Right atrium auricular region (tissue), 2 donors: ENCODE measurements at regions not wholly inside any gene's neighbourhood (a gene's known extent, or its start where the extent isn't known, plus 50 kb on each side); places are given as distances from the start of the nearest gene placed in this dataset.

Source experiments
- DNase-seq: peaks from one replicate; pipeline ENCODE4 v3.0.0-alpha.2; 2019; ENCODE audit warnings: low spot score
- H3K27ac ChIP-seq, 2 donors: fragments of 200-600 bp; sonication (generic); 1 replicate in 1 of 2; 2 replicates in 1 of 2; pipeline ENCODE4 v1.5.1; 2016 to 2019
- H3K27me3 ChIP-seq, 2 donors: fragments of 200-600 bp; sonication (generic); one replicate each; pipeline versions ENCODE4 v1.5.1 to v1.6.0; 2017 to 2019
- H3K36me3 ChIP-seq: fragments of 200-600 bp; sonication (generic); one replicate; pipeline ENCODE4 v1.5.1; 2016
- H3K4me1 ChIP-seq, 2 donors: fragments of 200-600 bp; sonication (generic); one replicate each; pipeline versions ENCODE4 v1.5.1 to v1.6.0; 2017 to 2019
- H3K4me3 ChIP-seq, 2 donors: fragments of 200-600 bp; sonication (generic); 1 replicate in 1 of 2; 2 replicates in 1 of 2; pipeline ENCODE4 v1.5.1; 2017 to 2019; ENCODE audit warnings: mild to moderate bottlenecking in 1 of 2, moderate library complexity in 1 of 2
- H3K9me3 ChIP-seq, 2 donors: fragments of 200-600 bp; sonication (generic); one replicate each; pipeline ENCODE4 v1.5.1; 2019
- TF ChIP-seq, protein P1 (sequence below), 2 donors: fragments of 200-600 bp; sonication (generic); IDR thresholded peaks; one replicate each; pipeline ENCODE4 v1.5.1; 2019; ENCODE audit warnings: antibody characterized with exemption in 2 of 2

DNA sequence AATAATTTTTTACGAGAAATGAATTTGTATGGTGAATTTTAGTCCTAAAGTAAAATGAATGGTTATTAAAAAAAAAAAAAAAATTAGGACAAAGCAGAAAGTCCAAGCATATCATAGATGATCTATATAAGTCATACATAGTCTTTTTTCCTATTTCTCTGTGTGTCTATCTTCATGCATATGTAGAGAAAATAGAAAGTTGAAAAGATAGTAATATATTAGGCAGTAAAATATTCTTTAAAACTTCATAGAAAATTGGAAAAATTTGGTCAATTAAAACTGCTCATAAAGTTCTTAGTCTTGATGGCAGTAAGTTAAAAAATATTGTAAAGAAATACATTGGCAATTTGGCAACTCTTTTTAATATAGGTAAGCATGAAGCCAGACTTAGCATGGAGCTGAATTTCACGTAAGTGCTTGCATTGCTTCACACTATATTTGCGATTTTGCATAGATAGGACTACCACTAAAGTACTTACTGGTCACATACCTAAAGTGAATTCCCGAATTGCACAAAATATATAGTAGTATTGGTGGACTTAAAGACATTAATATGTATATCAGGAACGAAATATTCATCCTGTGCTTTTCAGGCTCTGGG lies 303.8 kb downstream of the IPO8 start:
- Histone ChIP-seq H3K27ac (no peak overlapping the region), H3K27me3 (no peaks in the 10 kb centered on the region), H3K4me1 (no peaks in the 10 kb centered on the region), H3K9me3 (no peaks in the 10 kb centered on the region), H3K4me3 (no peak overlapping the region), H3K36me3 (no peaks in the 10 kb centered on the region)
- TF ChIP-seq, protein P1, sequence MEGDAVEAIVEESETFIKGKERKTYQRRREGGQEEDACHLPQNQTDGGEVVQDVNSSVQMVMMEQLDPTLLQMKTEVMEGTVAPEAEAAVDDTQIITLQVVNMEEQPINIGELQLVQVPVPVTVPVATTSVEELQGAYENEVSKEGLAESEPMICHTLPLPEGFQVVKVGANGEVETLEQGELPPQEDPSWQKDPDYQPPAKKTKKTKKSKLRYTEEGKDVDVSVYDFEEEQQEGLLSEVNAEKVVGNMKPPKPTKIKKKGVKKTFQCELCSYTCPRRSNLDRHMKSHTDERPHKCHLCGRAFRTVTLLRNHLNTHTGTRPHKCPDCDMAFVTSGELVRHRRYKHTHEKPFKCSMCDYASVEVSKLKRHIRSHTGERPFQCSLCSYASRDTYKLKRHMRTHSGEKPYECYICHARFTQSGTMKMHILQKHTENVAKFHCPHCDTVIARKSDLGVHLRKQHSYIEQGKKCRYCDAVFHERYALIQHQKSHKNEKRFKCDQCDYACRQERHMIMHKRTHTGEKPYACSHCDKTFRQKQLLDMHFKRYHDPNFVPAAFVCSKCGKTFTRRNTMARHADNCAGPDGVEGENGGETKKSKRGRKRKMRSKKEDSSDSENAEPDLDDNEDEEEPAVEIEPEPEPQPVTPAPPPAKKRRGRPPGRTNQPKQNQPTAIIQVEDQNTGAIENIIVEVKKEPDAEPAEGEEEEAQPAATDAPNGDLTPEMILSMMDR (IDR thresholded peaks at IDR 0.05): no peak
- no peak for DNase-seq

DNA sequence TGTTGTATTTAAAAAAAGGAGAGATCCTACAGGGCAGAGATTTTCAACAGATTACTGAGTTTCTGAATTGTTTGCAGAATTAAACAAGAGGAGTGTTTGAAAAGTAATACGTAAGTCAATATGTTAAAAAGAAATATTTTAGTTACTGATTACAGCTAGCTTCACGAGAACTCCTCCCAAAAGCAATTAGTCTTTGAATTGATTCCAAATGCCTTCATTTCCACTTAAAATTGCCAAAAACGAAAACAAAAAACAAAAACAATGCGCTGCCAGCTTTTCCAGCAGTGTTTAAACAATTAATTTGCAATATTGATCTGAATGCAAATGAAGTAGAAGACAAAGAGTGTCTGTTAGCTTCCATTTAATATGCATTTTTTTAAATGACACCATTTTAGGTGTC lies 310.0 kb downstream of the IPO8 start:
- no peaks in the 10 kb centered on the region for H3K4me1 ChIP-seq
- no peaks in the 10 kb centered on the region for H3K9me3 ChIP-seq

DNA sequence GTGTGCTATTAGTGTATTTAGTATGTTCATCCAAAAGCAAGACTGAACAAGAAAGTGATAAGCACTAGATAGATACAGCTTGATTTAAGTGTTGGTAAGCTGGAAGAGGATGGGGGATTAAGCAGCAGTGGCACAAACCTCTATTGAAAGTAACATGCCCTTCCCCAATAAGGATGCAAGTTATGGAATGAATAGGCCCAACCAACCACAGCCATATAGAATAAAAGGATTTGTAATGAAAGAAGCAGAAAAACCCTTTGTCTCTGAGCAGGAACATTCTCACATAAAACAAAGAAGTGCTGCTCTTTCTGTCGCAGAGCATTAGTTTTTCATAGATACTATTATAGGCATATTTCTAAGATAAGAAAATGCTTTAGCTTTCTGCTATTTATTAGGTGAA lies 310.7 kb downstream of the IPO8 start:
- H3K4me1 ChIP-seq: no peaks in the 10 kb centered on the region
- TF ChIP-seq, protein P1 (IDR thresholded peaks at IDR 0.05): no peak
- H3K4me3 ChIP-seq: no peak overlapping the region
- no peaks in the 10 kb centered on the region for H3K36me3 ChIP-seq
- H3K27me3 ChIP-seq: no peaks in the 10 kb centered on the region
- H3K9me3 ChIP-seq: no peaks in the 10 kb centered on the region
- no peak overlapping the region for H3K27ac ChIP-seq
- DNase-seq: no peak

More for the DNA sequence above, 310.0 kb downstream of the IPO8 start:
- Histone ChIP-seq H3K4me3 (no peak overlapping the region), H3K27me3 (no peaks in the 10 kb centered on the region), H3K27ac (no peak overlapping the region), H3K36me3 (no peaks in the 10 kb centered on the region)
- TF ChIP-seq, protein P1 (IDR thresholded peaks at IDR 0.05): no peak
- no peak for DNase-seq

DNA sequence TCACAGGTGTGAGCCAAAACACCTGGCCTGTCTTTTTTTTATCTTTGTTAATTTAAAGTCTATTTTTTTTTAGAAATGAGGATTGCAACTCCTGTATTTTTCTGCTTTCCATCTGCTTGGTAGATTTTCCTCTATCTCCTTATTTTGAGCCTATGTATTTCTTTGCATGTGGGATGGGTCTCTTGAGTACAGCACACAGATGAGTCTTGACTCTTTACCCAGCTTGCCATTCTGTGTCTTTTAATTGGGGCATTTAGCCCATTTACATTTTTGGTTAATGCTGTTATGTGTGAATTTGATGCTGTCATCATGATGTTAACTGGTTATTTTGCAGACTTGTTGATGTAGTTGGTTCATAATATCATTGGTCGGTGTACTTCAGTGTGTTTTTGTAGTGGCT lies 317.4 kb downstream of the IPO8 start:
- no peak overlapping the region for H3K27ac ChIP-seq
- peaks cover 0 to 9% of the 10 kb centered on the region in 2 donors for H3K9me3 ChIP-seq
- TF ChIP-seq, protein P1 (IDR thresholded peaks at IDR 0.05): no peak
- DNase-seq: no peak
- no peaks in the 10 kb centered on the region for H3K4me1 ChIP-seq
- no peak overlapping the region for H3K4me3 ChIP-seq
- no peaks in the 10 kb centered on the region for H3K36me3 ChIP-seq
- no peaks in the 10 kb centered on the region for H3K27me3 ChIP-seq

DNA sequence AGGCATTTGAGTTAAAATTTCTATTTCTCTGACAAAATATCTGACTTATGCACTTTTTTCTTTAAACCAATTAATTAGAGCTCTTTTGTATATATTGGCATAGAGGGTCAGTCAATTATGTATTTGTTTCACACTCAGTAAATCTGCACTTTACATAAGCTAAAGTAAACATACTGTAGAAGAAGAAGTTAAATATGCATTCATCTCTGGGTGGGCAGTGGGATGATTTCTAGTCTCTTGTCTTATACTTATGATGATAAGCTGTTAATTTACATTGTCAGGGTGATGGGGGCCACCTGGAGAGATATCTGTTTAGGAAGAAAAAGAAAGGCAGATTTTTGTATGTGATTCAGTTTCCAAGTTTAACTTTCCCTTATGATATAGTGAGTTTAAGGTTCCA lies 330.8 kb downstream of the IPO8 start:
- TF ChIP-seq, protein P1 (IDR thresholded peaks at IDR 0.05): no peak
- no peaks in the 10 kb centered on the region for H3K36me3 ChIP-seq
- no peaks in the 10 kb centered on the region for H3K4me1 ChIP-seq
- no peak for DNase-seq
- no peaks in the 10 kb centered on the region for H3K27me3 ChIP-seq
- no peak overlapping the region for H3K27ac ChIP-seq
- H3K4me3 ChIP-seq: no peak overlapping the region
- H3K9me3 ChIP-seq: peaks cover 0 to under 1% of the 10 kb centered on the region in 2 donors

DNA sequence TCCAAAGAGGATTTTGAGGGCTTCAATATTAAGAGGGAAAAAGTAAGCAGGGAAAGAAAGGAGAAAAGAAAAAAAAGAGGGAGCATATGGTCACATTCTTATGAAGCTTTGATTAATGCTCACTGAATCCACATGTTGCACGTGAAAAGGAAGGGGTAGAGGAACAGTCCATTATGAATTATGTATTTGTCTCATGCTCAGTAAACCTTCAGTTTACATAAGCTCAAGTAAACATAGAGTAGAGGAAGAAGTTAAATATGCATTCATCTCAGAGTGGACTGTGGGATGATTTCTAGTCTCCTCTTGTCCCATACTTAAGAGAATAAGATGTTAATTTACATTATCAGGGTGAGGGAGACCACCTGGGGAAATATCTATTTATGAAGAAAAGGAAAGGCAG lies 334.5 kb downstream of the IPO8 start:
- no peaks in the 10 kb centered on the region for H3K27me3 ChIP-seq
- H3K36me3 ChIP-seq: no peaks in the 10 kb centered on the region
- TF ChIP-seq, protein P1 (IDR thresholded peaks at IDR 0.05): no peak
- H3K27ac ChIP-seq: no peak overlapping the region
- DNase-seq: no peak
- H3K9me3 ChIP-seq: no peaks in the 10 kb centered on the region
- H3K4me1 ChIP-seq: peaks cover 0 to 11% of the 10 kb centered on the region in 2 donors
- H3K4me3 ChIP-seq: no peak overlapping the region
